ENCODE measurements at regions not wholly inside any gene's neighbourhood (a gene's known extent, or its start where the extent isn't known, plus 50 kb on each side); places are given as distances from the start of the nearest gene placed in this dataset.

DNA sequence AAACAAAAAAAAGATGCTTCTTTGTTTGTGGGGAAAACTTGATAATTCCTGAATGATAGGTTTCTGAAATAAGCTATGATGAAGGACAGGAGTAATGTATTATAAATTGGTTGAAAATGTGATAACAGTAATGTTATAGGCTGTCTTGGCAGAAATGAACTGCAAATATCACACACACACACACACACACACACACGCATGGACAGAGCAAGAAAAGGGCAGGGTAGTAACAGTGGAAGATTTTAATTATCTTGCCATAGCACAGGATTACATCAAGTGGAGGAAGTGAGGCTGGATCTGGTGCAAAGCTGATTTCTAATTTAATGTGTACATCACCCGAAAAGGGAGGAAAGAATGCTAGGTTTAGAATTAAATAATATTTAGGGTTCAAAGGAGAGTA, 97.5 kb upstream of the CXXC4 start:
- H3K4me3 ChIP-seq (replicated peaks in 1 of 3; ENCODE audit: insufficient read depth in 1 of 3, low read depth in 1 of 3, low read length in 3 of 3): no peak overlapping the region
- dilution Hi-C loops (cut with MboI; ENCODE audit: extremely low pct_ligation_motif_present, low sequenced_read_pairs): no loop called here

More for the DNA sequence above, 97.5 kb upstream of the CXXC4 start:
- TF ChIP-seq, protein P1, sequence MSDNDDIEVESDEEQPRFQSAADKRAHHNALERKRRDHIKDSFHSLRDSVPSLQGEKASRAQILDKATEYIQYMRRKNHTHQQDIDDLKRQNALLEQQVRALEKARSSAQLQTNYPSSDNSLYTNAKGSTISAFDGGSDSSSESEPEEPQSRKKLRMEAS (IDR thresholded peaks at IDR 0.05; ENCODE audit: insufficient read depth, insufficient read length): no peak
- no peak for TF ChIP-seq FOS (IDR thresholded peaks at IDR 0.05; ENCODE audit: borderline replicate concordance, insufficient read depth, low read length)
- TF ChIP-seq MYC (IDR thresholded peaks at IDR 0.05; ENCODE audit: low read depth, low read length): no peak
- no peak for TF ChIP-seq POLR2AphosphoS5 (IDR thresholded peaks at IDR 0.05; ENCODE audit: insufficient read depth, low read depth, low read length)
- TF ChIP-seq, protein P2, sequence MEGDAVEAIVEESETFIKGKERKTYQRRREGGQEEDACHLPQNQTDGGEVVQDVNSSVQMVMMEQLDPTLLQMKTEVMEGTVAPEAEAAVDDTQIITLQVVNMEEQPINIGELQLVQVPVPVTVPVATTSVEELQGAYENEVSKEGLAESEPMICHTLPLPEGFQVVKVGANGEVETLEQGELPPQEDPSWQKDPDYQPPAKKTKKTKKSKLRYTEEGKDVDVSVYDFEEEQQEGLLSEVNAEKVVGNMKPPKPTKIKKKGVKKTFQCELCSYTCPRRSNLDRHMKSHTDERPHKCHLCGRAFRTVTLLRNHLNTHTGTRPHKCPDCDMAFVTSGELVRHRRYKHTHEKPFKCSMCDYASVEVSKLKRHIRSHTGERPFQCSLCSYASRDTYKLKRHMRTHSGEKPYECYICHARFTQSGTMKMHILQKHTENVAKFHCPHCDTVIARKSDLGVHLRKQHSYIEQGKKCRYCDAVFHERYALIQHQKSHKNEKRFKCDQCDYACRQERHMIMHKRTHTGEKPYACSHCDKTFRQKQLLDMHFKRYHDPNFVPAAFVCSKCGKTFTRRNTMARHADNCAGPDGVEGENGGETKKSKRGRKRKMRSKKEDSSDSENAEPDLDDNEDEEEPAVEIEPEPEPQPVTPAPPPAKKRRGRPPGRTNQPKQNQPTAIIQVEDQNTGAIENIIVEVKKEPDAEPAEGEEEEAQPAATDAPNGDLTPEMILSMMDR (IDR thresholded peaks at IDR 0.05; ENCODE audit: extremely low read depth in 1 of 2, insufficient read depth in 1 of 2, low read depth in 1 of 2, low read length in 2 of 2): no peak
- no peak for TF ChIP-seq GATA2 (IDR thresholded peaks at IDR 0.05; ENCODE audit: insufficient read depth, insufficient read length, low read depth, low read length)
- no peak for TF ChIP-seq EZH2 (IDR thresholded peaks at IDR 0.05; ENCODE audit: borderline replicate concordance, low read depth, low read length, severe bottlenecking)
- no peak for TF ChIP-seq POLR2A (IDR thresholded peaks at IDR 0.05; ENCODE audit: low read depth, low read length)
- TF ChIP-seq JUN (IDR thresholded peaks at IDR 0.05; ENCODE audit: borderline replicate concordance, insufficient read depth, insufficient read length, low read depth): no peak
- CTCF ChIA-PET: no interaction called here
- H3K27ac ChIP-seq (ENCODE audit: insufficient read depth, low read depth, low read length): no peak overlapping the region
- no peaks in the 10 kb centered on the region for H3K36me3 ChIP-seq (ENCODE audit: control insufficient read depth in 2 of 2, extremely low read depth in 1 of 2, insufficient read depth in 2 of 2, low read length in 2 of 2)
- H3K9ac ChIP-seq (replicated peaks; ENCODE audit: extremely low read depth, insufficient read depth, low read length): no peak overlapping the region
- DNase-seq (ENCODE audit: low read depth, low spot score): no peak
- no peaks in the 10 kb centered on the region for H3K4me1 ChIP-seq (ENCODE audit: control insufficient read depth, extremely low read depth, insufficient read depth, low read length)
- H4K20me1 ChIP-seq (replicated peaks; ENCODE audit: control insufficient read depth, extremely low read depth, insufficient read depth, low read length): no peaks in the 10 kb centered on the region
- no peak for FAIRE-seq
- POLR2A ChIA-PET: no interaction called here
- H2AFZ ChIP-seq (ENCODE audit: low read depth, low read length): no peak overlapping the region
- H3K9me1 ChIP-seq (replicated peaks; ENCODE audit: control insufficient read depth, extremely low read depth, insufficient read depth, low read length): no peaks in the 10 kb centered on the region
- no peak overlapping the region for H3K4me2 ChIP-seq (ENCODE audit: insufficient read depth, low read length)
- no peaks in the 10 kb centered on the region for H3K27me3 ChIP-seq (ENCODE audit: control insufficient read depth in 2 of 2, insufficient read depth in 2 of 2, low read length in 2 of 2)
- no peaks in the 10 kb centered on the region for H3K9me3 ChIP-seq (replicated peaks; ENCODE audit: control insufficient read depth, insufficient read depth, low read length)
- no TSS peak for BruUV-seq (replicated peaks)
- intact Hi-C loops (cut with micrococcal nuclease): no loop called here
- no peaks in the 10 kb centered on the region for H3K79me2 ChIP-seq (ENCODE audit: control insufficient read depth, insufficient read depth, low read length)

Measured in endothelial cell of umbilical vein (primary cell).